Epidermal melanocyte (primary cell): ENCODE measurements at regions not wholly inside any gene's neighbourhood (a gene's known extent, or its start where the extent isn't known, plus 50 kb on each side); places are given as distances from the start of the nearest gene placed in this dataset.
"Not testable (repeated sequence)": the region's sequence is repeated elsewhere in the genome, so short reads cannot be mapped to it uniquely, and the experiment has no call there.

Experiments used
- DNase-seq: peaks from one replicate; pipeline ENCODE4 v3.0.0; 2011; ENCODE audit warnings: low spot score; ENCODE audit not compliant: insufficient read length

DNA sequence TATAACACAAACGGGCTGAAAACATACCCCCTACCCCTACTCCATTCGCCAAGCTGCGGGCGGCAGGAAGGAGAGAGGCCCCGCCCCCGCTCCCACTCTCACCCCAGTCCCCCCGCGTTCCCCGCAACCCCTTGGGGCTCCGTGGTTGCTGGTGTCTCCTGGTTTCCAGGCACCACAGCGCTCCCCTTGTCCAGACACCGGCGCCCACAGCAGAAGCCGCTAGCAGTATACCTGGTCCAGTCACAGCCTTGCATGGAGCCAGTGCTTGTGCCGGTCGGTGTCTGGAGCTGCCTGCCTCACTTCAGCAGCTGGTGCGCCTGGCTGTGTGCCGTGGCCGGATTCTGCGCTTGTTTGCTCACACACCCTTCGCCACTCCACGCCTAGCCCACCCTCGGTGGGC is 240.5 kb upstream of the DAB2 start:
- no peak for DNase-seq

DNA sequence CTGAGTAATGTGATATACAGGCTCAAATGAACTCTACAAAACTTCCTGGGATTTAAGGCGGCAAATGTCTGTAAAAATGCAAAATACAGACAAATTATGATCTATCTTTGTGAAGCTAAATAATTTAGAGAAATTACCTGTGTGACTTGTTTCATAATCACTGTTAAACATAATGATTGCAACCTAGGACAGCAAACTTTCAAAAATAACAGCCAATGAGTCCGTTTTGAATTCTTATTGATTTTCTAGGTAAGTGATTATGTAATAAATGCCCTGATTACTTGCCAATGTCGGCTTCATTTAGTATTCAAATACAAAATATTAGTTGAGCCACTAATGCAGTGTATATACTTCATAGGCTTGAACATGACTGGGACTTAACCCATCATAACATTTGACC is 238.2 kb upstream of the DAB2 start:
- DNase-seq = no peak

DNA sequence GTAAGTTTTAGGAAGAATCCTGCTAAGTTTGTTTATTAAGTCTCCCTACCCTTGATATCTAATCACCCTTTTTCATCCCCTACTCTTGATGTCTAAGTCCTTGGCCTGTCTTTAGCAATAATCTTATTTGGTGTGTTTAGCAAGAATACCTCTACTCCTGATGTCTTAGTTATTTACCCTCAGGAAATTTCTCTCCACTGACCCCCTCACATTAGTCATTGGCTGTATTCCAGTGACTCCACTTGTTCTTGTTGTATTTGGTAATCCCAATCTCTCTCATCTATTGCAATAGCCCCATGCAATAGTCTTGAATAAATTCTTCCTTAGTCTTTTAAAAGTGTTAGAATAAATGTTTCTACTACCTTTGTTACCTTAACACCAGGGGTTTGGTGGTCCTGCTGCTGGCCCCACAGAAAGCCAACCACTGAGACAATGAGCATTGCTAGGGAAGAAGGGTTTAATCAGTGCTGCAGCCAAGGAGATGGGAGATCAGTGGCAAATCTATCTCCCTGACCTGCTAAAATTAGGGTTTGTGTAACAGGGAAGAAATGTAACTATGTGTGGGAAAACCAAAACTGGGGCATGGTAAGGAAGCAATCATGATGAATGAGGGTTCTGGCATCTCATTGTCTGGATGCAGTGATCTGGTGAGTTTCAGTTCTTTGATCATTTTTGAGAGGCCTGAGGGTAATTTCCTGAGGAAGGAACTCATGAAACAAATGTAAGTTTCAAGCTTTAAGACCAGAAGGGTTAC is 236.4 kb upstream of the DAB2 start:
- DNase-seq = no peak

DNA sequence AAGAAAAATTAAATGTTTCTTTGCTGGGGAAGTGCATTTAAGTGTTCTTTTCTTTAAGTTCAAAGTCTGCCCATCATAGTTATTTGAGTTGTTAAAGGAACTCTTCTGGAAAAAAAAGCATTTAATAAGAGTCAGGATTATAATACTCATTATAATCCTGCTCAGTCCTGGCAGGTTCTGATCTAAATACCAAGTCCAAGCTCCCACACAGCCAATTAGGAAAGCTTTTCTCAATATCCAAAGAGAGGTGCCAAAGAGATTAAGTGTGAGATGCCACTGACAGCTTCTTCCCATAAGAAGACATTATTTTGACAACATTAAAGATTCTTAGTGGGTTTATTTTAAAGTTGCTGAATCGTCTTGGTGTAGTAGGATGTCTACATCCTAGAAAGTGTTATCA is 235.2 kb upstream of the DAB2 start:
- DNase-seq = no peak

DNA sequence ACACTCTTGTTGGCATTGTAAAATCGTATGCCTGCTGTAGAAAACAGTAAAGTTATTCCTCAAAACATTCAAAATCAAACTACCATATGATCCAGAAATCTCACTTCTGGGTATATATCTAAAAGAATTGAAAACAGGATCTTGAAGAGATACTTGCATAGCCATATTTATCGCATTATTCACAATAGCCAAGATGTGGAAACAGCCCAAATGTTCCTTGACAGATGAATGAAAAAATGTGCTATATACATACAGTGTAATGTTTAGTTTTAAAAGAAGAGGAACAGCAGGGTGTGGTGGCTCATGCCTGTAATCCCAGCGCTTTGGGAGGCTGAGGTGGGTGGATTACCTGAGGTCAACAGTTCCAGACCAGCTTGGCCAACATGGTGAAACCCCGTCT is 234.1 kb upstream of the DAB2 start:
- no peak for DNase-seq

DNA sequence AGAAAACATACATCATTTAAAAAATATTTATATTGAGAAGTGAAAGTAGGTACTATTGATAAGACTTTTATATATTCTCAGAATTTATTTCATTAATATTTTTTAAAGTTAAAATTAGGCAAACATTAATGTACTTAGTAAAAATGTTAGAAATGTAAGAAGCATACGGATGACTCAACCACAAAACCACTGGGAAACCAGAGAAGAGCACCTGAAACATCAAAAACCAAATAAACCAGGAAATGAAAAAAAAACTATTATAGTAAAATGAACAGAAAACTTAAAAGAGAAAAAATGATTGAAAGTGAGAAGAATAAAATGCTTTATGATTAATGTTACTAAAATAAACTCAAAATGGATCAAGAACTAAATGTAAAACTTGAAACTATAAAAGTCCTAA is 233.2 kb upstream of the DAB2 start:
- no peak for DNase-seq

DNA sequence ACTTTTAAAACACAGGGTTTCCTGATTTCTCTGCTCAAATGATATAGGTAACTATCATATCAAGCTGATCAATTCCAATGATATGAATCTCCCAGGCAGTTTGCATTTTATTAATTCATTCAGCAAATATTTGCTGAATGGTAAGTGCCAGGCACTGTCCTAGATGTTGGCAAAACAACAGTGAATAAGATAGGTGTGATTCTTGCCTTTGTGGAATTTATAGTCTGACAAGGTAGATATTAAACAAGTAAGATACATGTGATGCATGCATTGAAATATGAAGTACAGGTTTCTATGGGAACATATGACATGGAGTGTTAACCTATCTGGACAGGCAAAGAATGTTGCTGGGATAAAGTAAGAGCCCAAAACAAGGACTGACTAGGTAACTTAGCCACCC is 231.8 kb upstream of the DAB2 start:
- DNase-seq = no peak

DNA sequence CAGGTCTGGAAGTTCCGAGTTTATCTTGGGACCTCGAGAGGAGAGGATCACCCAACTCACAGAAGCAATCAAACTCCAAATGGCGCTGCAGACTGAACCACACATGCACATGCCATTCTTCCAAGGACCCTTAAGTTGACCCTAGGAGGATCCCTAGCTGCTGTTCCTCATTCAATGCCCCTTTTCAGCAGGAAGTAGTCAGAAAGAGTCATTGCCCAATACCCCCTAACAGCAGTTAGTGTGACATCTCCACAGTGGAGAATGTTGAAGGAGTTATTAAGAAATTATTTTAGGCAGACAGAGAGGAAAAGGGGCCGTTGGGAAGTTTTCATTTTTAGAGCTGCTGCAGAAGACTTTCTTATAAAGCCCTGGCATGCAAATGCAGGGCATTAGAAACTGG is 229.9 kb upstream of the DAB2 start:
- DNase-seq = no peak

DNA sequence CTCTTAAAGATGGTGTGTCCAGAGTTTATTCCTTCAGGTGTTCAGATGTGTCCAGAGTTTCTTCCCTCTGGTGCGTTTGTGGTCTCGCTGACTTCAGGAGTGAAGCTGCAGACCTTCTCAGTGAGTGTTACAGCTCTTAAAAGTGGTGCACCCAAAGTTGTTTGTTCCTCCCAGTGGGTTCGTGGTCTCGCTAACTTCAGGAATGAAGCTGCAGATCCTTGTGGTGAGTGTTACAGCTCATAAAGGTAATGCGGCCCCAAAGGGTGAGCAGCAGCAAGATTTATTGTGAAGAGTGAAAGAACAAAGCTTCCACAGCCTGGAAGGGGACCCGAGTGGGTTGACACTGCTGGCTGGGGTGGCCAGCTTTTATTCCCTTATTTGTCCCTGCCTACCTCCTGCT is 227.7 kb upstream of the DAB2 start:
- not testable (repeated sequence) for DNase-seq

DNA sequence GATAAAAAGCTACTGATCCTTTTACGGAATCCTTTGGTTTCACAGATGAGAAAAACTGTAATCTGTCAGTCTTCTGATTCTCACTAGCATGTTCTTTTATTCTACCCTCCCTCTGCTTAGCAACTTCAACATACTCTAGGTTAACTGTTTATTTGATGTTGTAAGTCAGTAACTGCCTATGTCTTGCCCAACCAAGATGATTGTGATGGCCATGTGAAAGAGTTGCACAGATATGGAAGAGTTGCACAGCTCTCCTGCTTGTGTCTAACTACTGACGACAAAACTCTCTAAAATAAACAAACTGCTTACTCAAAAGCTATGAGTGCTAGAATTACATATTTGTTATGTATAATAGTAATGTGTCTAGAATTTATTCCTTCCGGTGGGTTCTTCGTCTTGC is 227.3 kb upstream of the DAB2 start:
- no peak for DNase-seq

DNA sequence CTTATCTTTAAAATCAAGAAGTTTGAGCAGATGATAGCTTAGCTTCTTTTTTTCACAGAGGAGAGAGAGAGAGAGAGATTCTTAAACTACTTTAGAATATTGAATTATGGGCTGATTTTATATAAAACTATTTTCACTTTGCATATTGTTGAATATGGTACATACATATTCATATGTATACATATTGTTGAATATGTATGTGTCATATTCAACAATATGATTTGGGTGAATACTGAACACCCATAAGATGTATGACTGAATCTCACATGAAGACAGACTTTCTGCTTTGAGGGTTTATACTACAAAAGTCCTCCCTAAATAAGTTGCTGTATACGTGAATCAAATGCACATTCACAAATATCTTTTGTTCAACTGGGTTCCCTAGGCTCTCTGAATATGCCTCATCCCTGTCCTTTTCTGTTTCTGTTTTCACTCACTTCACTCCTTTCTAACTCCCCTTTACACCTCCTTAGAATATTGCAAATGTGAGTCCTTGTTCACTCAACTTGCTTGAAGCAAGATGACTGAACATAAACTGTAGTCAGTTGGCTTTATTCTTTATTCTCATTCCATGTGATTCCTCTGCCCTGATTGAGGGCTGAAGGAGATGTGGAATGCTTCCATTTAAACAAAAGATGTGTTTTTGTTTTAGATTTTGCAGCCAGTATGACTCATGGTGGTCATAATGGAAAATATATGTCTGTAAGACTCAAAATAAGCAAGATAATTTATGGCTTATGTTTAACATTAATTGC is 225.4 kb upstream of the DAB2 start:
- no peak for DNase-seq

DNA sequence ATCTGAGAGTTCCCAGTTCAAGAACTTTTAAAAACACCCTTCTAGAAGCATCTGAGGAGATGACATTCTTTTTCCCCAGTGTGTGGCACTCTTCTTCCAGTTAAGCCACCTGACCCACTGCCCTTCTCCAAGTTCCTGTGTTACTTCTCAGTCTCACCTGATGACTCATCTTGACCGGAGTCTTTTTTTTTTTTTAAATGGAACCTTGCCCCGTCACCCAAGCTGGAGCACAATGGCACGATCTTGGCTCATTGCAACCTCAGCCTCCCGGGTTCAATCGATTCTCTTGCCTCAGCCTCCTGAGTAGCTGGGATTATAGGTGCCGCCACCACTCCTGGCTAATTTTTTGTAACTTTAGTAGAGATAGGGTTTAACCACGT is 224.1 kb upstream of the DAB2 start:
- DNase-seq = no peak

DNA sequence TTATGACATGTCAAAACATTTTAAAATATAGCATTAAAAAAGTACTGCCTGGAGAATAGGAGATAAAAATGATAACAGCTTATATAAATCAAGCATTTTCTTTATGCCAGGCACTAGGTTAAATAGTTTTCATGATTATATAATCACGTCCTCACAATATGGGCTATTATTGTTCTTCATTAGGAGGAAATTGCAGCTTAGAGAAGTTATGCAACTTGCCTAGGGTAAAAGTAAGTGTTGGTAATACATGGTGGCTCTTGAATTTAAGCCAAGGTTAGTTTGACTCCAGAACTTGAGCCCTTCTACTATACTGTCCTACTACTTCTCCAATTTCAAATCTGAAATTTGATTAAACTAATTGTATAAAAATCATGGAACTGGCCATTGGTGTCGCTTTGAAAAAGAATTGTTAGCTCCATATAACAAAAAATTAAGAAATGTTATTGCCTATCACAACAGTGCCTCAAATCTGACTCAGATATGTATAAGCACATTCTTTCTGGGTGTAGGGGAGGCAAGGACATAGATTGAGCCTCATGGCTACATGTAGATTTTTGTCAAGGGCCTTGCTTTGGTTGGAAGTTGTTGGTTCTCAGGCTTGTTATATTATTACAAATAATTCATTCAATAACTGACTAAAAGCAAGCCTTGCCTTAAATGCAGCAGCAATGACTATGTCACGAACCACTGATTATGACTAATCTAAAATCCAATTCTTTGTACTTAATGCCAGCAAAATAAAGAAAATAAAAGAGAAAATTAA is 223.5 kb upstream of the DAB2 start:
- no peak for DNase-seq

DNA sequence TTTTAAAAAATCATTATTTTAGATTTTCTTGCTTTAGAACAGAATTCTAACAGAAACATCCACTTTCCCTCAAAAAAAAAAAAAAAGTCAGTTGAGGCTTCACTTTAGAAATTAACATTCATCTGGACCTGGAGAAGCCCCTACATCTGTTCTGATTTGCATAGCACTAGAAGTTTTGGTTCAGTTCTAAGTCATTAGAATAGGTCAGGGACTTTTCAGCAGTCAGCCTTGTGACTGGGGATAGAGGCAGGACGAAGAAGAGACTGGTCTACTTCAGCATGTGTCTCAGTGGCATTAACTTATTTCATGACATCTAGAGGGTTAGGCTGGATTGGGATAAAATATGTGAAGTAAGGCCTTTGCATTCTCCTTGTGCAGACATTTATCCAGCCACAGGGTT is 215.8 kb upstream of the DAB2 start:
- no peak for DNase-seq

DNA sequence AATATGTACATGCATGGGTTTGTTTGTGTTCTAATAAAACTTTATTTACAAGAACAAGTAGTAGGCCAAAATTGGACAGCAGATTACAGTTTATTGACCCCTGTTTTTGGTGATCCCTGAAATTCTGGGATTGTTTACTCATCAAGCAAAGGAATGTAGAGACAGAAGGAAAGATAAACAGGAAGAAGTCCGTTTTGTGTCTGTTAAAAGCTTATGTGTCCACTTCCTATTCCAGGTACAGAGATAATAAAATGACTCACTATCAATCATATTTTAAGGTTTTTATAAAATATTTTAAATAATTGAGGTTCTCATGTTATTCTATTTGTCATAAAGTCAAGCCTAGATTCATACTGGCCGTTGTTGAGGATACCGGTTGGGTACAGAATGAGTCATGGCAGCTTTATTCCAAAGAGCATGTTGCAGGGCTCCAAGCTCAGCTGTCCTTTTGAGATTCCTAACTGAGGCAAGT is 214.9 kb upstream of the DAB2 start:
- DNase-seq = no peak

DNA sequence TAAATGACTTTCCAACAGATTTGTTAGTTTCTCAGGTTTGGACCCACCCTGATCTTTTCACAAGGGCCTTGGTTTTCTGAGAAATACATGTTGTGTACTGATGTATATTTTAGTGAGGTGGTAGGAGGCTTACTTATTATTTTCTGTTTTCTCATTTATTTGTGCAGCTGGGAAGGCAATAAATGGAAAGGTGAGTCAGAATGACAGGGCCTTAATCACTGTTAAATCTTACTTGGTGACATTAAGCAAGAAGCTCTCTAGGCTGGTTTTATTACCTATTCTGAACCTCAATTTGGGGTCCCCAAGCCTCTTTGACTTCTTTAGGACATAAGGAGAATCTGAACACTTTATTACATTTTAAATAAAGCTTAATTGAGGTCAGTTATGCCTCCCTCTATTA is 214.0 kb upstream of the DAB2 start:
- no peak for DNase-seq

DNA sequence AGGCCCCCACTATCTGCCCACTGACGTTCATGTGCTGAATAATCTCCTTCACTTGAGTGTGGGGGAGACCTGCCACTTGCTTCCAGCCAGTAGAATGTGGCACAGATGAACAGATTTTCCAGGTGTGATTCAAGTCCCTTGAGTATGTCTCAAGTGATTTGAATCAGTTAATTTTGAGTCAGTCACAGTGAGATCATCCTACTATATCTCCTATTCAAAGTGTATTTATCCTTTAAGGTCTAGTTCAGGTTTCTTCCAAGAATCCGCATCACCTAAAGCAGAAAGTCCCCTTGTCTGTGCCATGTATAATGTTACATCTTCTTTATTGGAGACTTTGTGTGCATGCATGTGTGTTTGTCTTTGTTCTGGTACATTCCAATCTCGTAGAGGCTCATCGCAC is 208.3 kb upstream of the DAB2 start:
- no peak for DNase-seq

DNA sequence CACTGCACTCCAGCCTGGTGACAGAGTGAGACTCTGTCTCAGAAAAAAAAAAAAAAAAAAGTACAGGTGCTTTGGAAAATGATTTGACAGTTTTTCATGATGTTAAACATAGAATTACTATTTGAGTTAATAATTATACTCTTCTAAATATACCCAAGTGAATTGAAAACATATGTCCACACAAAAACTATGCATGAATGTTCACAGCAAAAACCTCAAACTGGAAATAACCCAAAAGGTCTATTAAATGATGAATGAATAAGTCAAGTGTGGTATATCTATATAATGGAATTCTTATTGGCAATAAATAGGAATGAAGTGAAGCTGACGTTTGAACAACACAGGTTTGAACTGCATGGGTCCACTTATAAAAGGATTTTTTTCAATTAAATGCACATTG is 207.2 kb upstream of the DAB2 start:
- DNase-seq = no peak

DNA sequence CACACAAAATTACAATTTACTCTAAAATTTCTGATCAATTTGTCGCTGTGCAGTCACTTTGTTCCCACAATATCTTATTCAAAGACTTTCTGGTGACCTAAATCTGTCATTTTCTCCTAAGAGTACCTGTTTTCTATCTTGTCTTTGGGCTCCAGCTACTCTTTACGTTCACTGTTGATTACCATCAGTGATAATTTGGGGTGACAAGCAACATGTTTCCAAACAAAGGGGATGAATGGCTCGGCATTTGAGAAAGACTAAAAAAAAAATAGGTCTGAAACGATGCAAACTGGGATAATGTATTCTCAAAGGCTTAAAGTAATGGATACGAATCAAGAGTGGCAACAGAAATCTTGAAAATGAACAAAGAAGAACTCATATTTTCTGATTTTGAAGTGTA is 205.2 kb upstream of the DAB2 start:
- no peak for DNase-seq

DNA sequence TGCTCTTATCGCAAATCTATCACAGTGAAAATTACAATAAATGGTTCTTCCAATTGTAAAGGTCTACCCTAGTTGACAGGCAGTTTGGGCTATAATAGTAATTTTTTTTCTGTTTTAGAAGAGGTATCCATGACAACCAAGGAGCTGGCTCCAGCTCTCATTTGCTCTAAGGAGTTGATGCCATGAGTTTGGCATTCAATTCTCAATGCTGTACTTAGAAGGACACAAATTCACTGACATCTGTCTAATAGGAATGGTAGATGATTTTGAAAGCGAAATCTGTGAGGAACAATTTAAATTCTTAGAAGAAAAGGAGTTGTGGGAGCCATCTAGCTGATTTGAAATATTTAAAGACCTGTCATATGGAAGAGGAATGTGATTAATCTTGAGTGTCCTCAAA is 203.6 kb upstream of the DAB2 start:
- no peak for DNase-seq

DNA sequence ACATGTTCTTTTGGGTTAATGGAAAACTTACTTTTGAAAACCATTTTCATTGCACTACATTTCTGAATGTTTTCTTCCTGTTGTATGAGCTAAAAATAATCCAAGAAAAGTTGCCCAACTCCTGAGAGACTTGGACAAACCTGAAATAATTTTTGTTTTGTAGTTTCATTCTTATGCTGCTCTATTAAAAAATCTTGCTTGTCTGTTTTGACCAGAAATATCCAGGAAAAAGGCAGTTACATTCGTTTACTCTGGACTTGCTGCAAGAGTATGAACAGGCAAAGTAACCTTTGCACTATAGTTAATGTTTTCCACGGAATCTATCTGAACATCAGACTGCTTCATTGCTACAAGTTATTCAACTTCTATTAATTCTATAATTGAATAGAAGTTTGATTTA is 200.1 kb upstream of the DAB2 start:
- DNase-seq = no peak

DNA sequence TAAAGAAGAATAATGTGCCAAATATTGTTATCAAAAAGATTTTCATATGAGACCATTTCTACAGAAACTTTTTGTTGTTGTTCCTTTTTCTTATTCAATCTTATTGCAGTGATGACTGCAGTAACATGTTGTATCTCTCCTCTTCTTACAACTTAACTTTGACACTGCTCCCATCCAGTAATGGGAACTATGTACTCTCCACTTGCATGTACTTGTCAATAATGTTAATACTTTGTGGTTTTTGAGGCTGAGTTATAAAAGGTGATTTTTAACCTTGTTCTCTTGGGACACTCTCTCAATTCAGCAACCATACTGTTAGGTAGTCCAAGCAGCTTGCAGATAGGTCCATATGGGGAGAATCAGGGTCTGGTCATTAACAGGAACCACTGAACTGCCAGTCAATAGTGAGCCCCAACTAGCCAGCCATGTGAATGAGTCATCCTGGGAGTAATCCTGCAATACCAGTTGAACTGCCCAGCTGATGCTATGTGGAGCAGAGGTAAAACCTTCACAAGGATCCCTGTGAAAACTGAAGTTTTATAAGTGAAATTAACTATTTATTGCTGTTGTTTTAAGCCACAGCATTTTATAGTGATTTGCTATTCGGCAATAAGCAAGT is 199.6 kb upstream of the DAB2 start:
- DNase-seq = no peak
